H7 (cell line): ENCODE measurements at regions not wholly inside any gene's neighbourhood (a gene's known extent, or its start where the extent isn't known, plus 50 kb on each side); places are given as distances from the start of the nearest gene placed in this dataset.

Source experiments
- DNase-seq: peaks from one replicate; pipeline ENCODE4 v3.0.0; 2012
- H3K27me3 ChIP-seq: 2 replicates; pipeline ENCODE4 v1.6.0; 2011; ENCODE audit warnings: mild to moderate bottlenecking, low read length; ENCODE audit not compliant: control insufficient read depth, insufficient read depth
- H3K36me3 ChIP-seq: replicated peaks from 2 replicates; pipeline ENCODE4 v1.5.1; 2011; ENCODE audit warnings: low read length; ENCODE audit not compliant: control insufficient read depth, insufficient read depth
- H3K4me3 ChIP-seq: 2 replicates; pipeline ENCODE4 v1.5.1; 2011; ENCODE audit warnings: low read depth, mild to moderate bottlenecking, control low read depth, low read length, moderate library complexity; ENCODE audit not compliant: insufficient read depth

DNA sequence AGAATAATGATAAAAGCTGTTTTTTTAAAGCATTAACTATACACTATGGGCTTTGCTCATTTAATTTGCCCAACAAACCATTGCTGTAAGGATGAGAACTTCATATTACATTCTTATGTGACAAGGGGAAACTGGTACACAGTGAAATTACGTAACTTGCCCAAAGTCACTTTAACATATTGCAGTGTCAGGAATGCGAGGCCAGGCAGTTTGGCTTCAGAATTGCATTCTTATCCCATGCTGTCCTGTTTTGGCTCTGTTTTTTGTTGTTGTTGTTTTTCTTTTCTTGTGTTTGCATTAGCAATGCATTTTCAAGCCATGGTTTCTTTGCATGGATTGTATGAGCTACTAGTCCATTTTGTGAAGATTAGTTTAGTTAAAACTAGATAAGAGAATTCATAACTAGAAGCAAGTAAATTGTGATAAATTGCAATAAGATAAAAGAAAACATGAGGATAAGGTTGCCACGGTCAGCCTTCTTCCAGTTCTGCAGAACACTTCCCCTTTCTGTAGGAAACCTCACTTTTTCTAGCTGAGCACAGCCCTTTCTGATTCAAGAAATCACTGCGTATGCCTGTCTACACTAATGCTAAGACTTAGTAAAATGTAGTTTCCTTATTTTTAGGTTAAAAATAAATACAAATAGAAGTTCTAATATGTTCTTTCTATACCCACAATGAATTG lies 221.3 kb upstream of the KCNJ16 start:
- Histone ChIP-seq H3K36me3 (no peaks in the 10 kb centered on the region), H3K4me3 (no peak overlapping the region), H3K27me3 (no peaks in the 10 kb centered on the region)
- DNase-seq, result no peak

DNA sequence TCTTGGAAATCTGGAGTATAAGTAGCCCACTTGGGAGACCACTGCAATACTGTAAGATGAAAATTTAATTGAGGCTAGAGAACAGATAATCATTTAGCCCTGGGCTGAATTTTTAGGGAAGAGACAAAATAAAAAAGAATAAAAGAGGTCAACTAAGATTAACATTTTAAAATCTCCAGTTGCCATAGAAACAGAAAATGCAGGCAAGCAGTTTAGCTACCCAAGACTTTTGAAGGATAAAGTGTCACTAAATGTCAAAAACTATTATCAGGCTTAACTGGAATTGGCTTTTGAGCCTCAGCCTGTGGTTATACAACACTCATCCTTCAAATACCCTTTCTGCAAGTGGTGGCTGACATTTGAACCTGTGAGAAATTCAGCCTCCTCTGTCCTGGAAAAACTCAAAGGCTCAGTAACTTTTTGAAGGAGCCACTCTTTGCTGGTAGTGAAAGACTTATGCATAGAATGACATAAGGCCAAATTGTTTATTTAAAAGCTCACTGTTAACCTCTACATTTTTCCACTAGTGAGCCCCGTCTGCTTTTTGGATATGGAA lies 220.7 kb upstream of the KCNJ16 start:
- H3K4me3 ChIP-seq, result no peak overlapping the region
- DNase-seq, result no peak
- no peaks in the 10 kb centered on the region for H3K27me3 ChIP-seq
- no peaks in the 10 kb centered on the region for H3K36me3 ChIP-seq

DNA sequence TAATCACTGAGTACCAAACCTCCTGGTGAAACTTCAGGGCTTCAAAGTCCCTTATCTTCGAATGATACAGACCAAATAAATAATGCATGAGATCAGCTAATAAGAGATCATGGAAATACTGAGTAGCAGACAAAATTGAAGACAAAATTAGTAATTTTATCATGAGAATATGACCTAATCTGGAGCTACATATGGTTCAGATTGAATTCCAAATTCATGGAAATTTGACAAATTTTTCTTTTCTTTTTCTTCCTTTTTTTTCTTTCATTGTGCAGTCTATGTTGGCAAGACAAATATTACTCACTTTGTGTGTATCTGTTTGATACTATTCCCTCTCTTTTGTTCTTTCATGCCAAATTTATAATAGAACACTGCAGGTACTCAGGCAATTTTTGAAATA lies 218.1 kb upstream of the KCNJ16 start:
- no peaks in the 10 kb centered on the region for H3K36me3 ChIP-seq
- H3K27me3 ChIP-seq, result no peaks in the 10 kb centered on the region
- no peak for DNase-seq
- H3K4me3 ChIP-seq, result no peak overlapping the region

DNA sequence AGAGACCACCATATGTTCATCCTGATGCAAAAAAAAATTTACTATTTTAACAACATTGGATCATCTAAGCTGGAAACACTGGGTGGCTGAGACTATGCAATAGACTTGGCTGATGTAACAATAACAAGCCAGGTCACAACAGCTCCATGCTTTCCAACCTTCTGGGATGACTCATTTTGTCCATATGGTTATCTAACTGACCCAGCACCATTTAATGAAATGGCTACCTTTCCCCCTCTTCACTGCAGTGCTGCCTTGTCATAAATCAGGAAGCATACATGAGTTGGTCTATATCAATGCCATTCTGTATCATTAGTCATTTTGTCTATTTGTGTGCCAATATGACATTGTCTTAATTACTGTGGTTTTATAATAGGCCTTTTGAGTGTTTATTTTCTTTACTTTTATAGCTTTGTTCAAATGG lies 217.6 kb upstream of the KCNJ16 start:
- H3K36me3 ChIP-seq, result no peaks in the 10 kb centered on the region
- DNase-seq, result no peak
- no peaks in the 10 kb centered on the region for H3K27me3 ChIP-seq
- no peak overlapping the region for H3K4me3 ChIP-seq

DNA sequence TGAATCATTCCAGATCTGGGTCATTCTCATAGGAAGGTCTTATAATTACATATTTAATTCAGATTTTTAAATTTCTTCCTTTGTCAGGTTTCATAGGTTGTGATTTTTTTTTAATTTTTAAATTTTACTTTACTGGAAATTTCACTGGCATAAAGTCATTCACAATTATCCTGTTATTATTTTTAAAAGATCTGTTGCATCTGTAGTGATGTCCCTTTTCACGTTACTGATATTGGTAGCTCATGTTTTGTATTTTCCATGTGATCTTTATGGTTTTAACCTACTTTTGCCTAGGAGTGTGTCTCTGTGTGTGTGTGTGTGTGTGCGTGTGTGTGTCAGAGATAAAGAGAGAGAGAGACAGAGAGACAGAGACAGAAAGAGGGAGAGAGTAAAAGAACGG lies 216.6 kb upstream of the KCNJ16 start:
- no peaks in the 10 kb centered on the region for H3K36me3 ChIP-seq
- H3K27me3 ChIP-seq, result no peaks in the 10 kb centered on the region
- DNase-seq, result no peak
- no peak overlapping the region for H3K4me3 ChIP-seq

DNA sequence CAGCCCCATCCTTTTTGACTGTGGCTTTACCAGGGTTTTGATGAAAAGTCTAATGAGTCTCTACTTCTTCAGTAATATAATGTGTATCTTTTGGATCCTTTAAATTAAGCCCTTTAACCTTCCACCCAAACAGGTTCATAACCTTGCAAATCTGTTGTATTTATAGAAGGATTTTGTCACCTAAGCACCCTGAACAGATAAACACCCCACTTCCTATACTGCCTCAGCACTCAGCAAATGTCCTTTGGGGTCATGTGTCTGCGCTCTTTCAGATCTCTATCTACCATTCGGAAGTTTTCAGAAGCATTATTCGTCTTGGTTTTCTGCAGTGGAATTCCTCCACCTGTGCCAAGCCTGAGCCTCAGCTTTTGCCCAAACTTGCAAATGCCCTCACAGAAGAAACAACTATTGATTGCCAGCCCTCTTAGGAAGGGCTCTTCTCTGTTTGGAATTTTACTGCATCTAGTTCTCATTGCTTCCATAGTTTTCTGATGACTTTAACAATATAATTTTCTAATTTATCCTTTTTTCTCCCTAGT lies 214.8 kb upstream of the KCNJ16 start:
- Histone ChIP-seq H3K4me3 (no peak overlapping the region), H3K27me3 (no peaks in the 10 kb centered on the region), H3K36me3 (no peaks in the 10 kb centered on the region)
- no peak for DNase-seq

DNA sequence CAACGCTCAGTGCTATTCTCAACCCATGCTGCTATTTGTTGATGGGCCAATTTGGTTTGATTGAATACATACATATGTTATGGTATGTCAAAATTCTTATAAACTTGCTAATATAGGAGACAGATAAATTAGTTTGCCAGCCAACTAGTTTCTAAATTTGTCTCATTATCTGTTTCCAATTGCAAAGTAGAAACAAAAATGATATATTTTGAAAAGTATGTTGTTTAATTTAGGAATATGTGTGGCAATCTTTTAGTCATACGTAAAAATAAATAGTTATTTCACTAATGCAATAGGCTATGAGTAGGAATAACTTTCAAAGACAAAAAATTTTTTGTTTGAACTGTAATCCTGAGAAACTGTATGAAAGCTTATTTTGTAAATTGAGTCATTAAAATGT lies 210.6 kb upstream of the KCNJ16 start:
- DNase-seq, result no peak
- no peaks in the 10 kb centered on the region for H3K27me3 ChIP-seq
- no peaks in the 10 kb centered on the region for H3K36me3 ChIP-seq
- no peak overlapping the region for H3K4me3 ChIP-seq

DNA sequence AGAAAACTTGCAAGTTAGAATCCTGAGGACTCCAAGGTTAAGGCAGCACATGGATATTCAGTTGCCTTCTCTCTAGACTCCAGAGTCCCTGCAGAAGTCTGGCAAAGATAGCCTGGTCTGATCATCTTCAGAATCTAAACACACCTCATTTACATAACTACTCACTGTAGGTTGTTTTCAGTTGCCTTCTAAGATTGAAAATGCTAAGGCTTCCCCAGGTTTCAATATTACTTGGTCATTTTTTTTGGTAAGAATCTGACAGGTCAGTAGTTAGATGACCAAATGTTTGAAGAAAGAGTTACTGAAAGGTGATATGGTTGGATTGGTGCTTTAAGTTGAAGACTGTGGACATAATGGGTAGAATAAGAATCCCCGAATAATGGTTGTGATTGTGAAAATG lies 205.4 kb upstream of the KCNJ16 start:
- Histone ChIP-seq H3K27me3 (no peaks in the 10 kb centered on the region), H3K36me3 (no peaks in the 10 kb centered on the region), H3K4me3 (no peak overlapping the region)
- DNase-seq, result no peak

DNA sequence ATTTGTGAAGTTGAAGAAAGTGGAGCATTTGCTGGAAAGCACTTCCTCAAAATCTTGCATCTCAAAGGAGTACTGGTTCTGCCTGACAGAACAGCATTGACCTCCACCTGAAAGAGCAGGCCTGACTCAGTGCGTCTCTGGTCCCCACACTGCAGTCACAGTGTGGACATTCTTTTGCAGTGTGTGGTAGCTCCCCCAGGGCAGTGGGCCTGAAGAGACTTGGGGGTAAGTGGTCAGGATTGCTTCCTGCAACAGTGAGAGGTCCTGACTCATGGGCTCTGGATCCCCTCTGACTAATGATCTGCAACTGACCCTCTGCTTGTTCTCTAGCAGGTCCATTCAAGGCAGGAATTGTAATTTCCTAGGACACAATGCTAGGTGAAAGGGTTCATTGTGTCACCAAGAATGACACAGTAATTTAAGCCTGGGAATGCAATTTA lies 204.9 kb upstream of the KCNJ16 start:
- DNase-seq, result no peak
- no peak overlapping the region for H3K4me3 ChIP-seq
- H3K27me3 ChIP-seq, result no peaks in the 10 kb centered on the region
- H3K36me3 ChIP-seq, result no peaks in the 10 kb centered on the region

DNA sequence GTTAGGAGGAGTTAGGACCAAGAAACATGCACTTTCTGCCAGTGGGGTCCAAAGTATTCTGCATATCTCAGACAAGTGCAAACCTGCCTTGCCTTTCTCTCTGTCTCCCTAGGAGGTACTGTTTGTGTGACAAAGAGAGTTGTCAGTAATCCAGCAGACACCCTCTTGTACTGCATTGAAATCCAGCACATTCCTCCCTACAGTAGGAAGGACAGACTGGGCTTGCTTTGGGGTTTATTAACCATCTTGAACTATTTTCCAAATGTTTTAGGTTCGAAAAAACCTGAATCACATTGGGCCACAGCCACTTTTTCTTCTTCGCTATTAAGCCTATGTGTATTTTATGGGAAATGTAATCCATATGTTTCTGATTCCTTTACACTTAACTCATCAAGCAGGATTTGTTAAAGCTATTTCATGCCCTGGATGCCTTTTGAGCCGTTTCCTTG lies 204.2 kb upstream of the KCNJ16 start:
- Histone ChIP-seq H3K36me3 (no peaks in the 10 kb centered on the region), H3K27me3 (no peaks in the 10 kb centered on the region), H3K4me3 (no peak overlapping the region)
- peak; percentile 30 for DNase-seq

DNA sequence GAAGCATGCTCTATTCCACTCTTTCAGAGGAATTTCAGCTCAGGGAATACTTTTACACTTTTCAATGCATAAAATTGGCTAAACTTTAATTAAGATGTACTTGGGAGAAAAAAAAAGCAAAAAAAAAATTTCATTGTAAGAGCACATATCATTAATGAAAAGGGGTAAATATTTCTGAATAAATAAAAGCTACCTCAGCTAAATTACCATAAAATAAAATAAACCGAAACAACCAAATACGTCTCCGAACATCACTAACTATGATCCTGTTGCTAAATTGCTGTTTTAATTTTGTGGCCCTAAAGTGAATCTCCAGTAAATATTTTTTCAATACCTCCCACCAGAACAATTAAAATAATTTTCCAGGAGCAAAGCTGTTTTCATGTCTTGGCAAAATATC lies 203.7 kb upstream of the KCNJ16 start:
- H3K36me3 ChIP-seq, result no peaks in the 10 kb centered on the region
- no peak for DNase-seq
- no peak overlapping the region for H3K4me3 ChIP-seq
- H3K27me3 ChIP-seq, result no peaks in the 10 kb centered on the region

DNA sequence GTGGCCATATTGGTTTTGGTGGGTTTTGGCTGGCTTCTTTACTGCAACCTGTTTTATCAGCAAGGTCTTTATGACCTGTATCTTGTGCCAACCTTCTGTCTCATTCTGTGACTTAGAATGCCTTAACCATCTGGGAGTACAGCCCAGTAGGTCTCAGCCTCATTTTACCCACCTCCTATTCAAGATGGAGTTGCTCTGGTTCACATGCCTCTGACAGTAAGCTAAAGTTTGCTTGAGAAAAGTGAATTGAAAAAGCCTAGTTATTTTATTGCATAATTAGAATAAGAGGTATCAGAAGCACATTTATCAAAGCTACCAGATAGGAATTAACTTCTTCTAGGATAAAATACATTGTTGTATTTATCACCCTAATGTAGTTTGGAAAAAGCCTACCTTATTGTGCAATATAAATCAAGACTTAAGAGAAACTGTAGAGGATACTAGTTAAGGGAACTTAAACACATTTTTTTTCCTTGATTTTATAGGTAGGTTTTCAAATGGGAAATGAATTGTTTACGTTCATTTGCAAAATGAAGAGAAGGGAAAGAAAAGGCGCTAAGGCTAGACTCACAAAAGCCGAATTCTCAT lies 202.3 kb upstream of the KCNJ16 start:
- Histone ChIP-seq H3K4me3 (no peak overlapping the region), H3K36me3 (no peaks in the 10 kb centered on the region), H3K27me3 (no peaks in the 10 kb centered on the region)
- no peak for DNase-seq

DNA sequence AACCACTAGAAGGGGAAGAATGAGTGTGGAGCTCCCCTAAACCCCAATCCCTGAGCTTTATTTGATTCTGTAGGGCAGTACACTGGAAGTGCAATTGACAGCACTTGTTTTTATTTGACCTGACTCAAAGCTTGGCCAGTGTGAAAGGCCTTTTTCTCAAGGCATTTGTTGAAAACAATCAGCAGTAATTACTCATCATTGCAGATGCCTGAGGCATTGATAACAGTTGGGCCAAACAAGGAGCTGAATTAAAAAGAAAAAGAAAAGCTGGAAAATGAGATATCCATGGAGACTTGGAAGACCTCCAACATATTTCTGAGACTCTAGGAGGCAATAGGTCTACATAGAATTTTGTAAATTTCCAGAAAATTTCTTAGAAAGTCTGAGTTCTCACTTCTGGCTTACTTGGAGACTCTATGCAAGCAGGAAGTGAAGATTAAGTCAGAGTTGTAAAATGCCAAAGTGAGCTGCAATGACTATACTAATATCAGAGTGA lies 200.8 kb upstream of the KCNJ16 start:
- Histone ChIP-seq H3K4me3 (no peak overlapping the region), H3K36me3 (no peaks in the 10 kb centered on the region), H3K27me3 (no peaks in the 10 kb centered on the region)
- DNase-seq, result no peak

DNA sequence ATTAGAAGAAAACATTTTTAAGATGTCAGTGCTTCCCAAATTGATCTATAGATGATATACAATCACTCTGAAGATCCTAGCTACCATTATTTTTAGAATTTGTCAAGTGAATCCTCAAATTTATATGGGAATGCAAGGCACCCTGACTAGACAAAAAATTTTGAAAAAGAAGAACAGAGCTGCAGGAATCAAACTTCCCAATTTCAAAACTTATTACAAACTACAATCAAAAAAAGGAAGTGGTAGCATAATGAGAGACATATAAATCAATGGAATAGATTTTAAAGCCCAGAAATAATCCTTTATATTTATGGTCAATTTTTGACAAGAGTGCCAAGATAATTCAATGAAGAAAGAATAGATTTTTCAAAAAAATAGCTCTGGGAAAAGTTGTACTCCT lies 198.3 kb upstream of the KCNJ16 start:
- no peaks in the 10 kb centered on the region for H3K36me3 ChIP-seq
- no peaks in the 10 kb centered on the region for H3K27me3 ChIP-seq
- DNase-seq, result no peak
- H3K4me3 ChIP-seq, result no peak overlapping the region

DNA sequence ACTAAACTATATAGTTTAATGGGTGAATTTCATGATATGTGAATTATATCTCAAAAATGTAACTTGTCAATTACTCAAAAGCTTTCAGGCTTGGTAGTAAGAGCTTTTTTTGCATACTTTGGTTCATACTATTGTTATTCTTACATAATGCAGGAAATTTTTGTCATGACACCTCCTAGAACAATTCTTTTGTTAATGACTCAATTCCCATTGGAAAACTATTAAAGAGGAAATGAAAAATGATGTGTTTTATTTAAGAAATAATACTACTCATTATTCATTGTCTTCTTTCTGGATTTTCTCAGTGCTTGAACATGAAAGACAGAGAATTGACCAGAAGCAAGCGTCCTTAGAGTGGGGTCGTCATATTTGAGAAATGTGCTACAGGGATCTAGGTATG lies 196.4 kb upstream of the KCNJ16 start:
- DNase-seq, result no peak
- no peaks in the 10 kb centered on the region for H3K36me3 ChIP-seq
- H3K27me3 ChIP-seq, result no peaks in the 10 kb centered on the region
- H3K4me3 ChIP-seq, result no peak overlapping the region
